Ascending aorta (tissue), 2 donors: ENCODE measurements at regions not wholly inside any gene's neighbourhood (a gene's known extent, or its start where the extent isn't known, plus 50 kb on each side); places are given as distances from the start of the nearest gene placed in this dataset.

ENCODE experiments used
- DNase-seq, 2 donors: peaks; one replicate each; pipeline ENCODE4 v3.0.0-alpha.2; 2019; ENCODE audit warnings: low spot score in 2 of 2
- H3K27ac ChIP-seq, 2 donors: fragments of 200-600 bp; sonication (generic); one replicate each; pipeline ENCODE4 v1.5.1; 2016 to 2017; ENCODE audit warnings: mild to moderate bottlenecking in 1 of 2
- H3K27me3 ChIP-seq: fragments of 200-600 bp; sonication (generic); one replicate; pipeline ENCODE4 v1.5.1; 2017
- H3K36me3 ChIP-seq, 2 donors: fragments of 200-600 bp; sonication (generic); one replicate each; pipeline ENCODE4 v1.5.1; 2016
- H3K4me1 ChIP-seq, 2 donors: fragments of 200-600 bp; sonication (generic); one replicate each; pipeline ENCODE4 v1.5.1; 2016 to 2017; ENCODE audit warnings: mild to moderate bottlenecking in 1 of 2
- H3K4me3 ChIP-seq, 2 donors: fragments of 200-600 bp; sonication (generic); one replicate each; pipeline ENCODE4 v1.5.1; 2016 to 2017; ENCODE audit warnings: mild to moderate bottlenecking in 1 of 2
- H3K9me3 ChIP-seq, 2 donors: fragments of 200-600 bp; sonication (generic); one replicate each; pipeline ENCODE4 v1.5.1; 2016
- intact Hi-C: fragments of 100-400 bp; cut with DNase I; formaldehyde crosslinking; loops from one replicate; pipeline ENCODE4 v1.15.1; 2023
- TF ChIP-seq, protein P1 (sequence below), 3 experiments: fragments of 200-600 bp in 2 of 3; fragments of 450-650 bp in 1 of 3; sonication (generic) in 2 of 3; IDR thresholded peaks; one replicate each; pipeline ENCODE4 v1.5.1; 2016 to 2019; ENCODE audit warnings: antibody characterized with exemption in 3 of 3, mild to moderate bottlenecking in 1 of 3, moderate library complexity in 1 of 3

DNA sequence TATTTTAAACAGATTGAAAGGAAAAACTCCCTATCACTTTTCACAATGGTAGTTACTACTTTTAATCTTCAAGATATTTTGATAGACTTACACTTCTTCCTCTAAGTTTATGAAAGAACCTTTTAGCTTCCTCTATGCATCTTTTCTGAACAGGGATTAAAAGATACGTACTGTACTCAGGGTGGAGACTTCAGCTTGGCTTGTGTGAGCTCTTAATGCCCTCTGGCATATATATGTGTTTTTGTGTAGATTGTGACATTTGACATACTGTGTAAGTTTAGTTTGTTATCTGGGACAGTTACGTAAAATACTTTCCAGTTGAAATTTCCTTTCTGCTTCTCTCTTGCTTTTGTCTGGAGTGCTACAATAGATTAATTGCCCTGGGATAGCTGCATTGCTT is 109.3 kb upstream of the NUDT6 start:
- Histone ChIP-seq H3K27me3 (no peaks in the 10 kb centered on the region), H3K9me3 (no peaks in the 10 kb centered on the region), H3K36me3 (no peaks in the 10 kb centered on the region), H3K4me3 (no peak overlapping the region), H3K27ac (no peak overlapping the region), H3K4me1 (no peaks in the 10 kb centered on the region)
- intact Hi-C loops, result no loop called here
- DNase-seq, result no peak
- TF ChIP-seq, protein P1, sequence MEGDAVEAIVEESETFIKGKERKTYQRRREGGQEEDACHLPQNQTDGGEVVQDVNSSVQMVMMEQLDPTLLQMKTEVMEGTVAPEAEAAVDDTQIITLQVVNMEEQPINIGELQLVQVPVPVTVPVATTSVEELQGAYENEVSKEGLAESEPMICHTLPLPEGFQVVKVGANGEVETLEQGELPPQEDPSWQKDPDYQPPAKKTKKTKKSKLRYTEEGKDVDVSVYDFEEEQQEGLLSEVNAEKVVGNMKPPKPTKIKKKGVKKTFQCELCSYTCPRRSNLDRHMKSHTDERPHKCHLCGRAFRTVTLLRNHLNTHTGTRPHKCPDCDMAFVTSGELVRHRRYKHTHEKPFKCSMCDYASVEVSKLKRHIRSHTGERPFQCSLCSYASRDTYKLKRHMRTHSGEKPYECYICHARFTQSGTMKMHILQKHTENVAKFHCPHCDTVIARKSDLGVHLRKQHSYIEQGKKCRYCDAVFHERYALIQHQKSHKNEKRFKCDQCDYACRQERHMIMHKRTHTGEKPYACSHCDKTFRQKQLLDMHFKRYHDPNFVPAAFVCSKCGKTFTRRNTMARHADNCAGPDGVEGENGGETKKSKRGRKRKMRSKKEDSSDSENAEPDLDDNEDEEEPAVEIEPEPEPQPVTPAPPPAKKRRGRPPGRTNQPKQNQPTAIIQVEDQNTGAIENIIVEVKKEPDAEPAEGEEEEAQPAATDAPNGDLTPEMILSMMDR (IDR thresholded peaks at IDR 0.05), result no peak

DNA sequence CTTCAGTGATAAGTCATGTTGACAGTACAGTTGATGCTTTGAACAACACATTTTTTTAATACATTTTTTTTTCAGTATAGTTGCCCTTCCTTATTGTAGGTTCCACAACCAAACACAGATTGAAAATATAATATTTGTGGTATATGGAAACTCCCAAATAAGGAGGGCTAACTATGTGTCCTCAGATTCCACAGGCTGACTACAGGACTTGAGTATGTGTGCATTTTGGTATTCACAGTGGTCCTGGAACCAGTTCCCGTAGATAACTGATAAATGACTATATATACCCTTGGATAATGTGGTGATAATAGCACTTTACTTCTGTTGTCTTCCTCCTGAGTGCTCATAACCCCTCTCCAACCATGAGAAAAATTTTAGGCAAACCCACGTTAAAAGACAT is 111.6 kb upstream of the NUDT6 start:
- TF ChIP-seq, protein P1 (IDR thresholded peaks at IDR 0.05), result no peak
- DNase-seq, result no peak

DNA sequence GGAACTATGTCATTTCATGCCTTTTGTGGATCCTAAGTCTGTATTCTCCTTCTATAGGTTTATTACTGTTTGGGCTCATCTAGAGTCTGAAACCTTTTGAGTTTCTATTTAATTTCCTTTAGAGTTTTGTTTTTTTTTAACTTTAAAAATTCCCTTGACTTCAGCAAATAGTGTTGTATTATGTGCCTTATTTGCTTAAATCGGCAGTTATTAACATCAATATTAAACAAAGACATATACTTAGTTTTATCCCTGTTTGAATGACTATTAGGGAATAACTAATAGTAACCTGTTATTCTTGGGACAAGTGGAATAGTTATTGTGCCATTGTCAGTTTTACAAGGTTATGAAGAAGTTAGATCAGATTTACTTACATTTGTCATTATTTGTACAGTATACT is 112.8 kb upstream of the NUDT6 start:
- Histone ChIP-seq H3K9me3 (no peaks in the 10 kb centered on the region), H3K27me3 (no peaks in the 10 kb centered on the region), H3K36me3 (no peaks in the 10 kb centered on the region), H3K4me3 (no peak overlapping the region), H3K27ac (no peak overlapping the region), H3K4me1 (no peaks in the 10 kb centered on the region)
- intact Hi-C loops, result no loop called here
- TF ChIP-seq, protein P1 (IDR thresholded peaks at IDR 0.05), result no peak
- no peak for DNase-seq

More for the DNA sequence above, 111.6 kb upstream of the NUDT6 start:
- H3K27me3 ChIP-seq, result no peaks in the 10 kb centered on the region
- H3K36me3 ChIP-seq, result no peaks in the 10 kb centered on the region
- intact Hi-C loops, result no loop called here
- no peak overlapping the region for H3K4me3 ChIP-seq
- H3K9me3 ChIP-seq, result no peaks in the 10 kb centered on the region
- no peaks in the 10 kb centered on the region for H3K4me1 ChIP-seq
- H3K27ac ChIP-seq, result no peak overlapping the region

DNA sequence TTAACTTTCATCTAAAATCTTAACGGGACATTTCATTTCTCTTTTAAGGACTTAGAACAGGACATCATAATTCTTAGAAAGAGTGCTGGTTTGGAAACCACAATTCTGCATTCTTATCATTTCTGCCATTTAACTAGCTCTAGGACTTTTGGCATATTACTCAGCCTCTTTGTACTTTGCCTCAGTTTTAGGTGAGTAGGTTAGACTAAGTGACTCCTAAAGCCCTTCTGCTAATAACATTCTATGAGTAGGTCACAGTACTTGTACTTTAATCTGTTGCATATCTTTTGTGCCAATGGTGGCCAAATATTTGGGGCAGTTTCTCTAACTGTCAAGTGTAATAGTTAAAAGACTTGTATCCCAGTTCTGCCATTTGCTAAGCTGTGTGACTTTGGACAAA is 115.4 kb upstream of the NUDT6 start:
- intact Hi-C loops, result no loop called here
- no peak for DNase-seq
- TF ChIP-seq, protein P1 (IDR thresholded peaks at IDR 0.05), result no peak
- Histone ChIP-seq H3K36me3 (no peaks in the 10 kb centered on the region), H3K4me1 (no peaks in the 10 kb centered on the region), H3K27ac (no peak overlapping the region), H3K9me3 (peaks cover 0 to 9% of the 10 kb centered on the region in 2 donors), H3K27me3 (no peaks in the 10 kb centered on the region), H3K4me3 (no peak overlapping the region)

DNA sequence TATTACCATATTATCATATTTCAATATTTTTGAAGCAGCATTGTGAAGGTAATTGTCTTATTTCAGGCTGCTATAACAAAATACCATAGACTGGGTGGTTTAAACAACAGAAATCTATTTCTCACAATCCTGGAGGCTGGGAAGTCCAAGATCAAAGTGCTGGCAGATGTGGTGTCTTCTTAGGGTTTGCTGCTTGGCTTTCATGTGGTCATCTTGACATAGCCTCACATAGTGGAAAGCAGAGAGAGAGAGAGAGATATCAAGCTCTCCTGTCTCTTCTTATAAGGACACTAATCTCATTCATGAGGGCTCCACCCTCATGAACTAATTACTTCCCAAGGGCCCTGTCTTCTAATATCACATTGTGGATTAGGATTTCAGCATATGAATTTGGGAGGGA is 119.7 kb upstream of the NUDT6 start:
- DNase-seq, result no peak
- Histone ChIP-seq H3K4me3 (no peak overlapping the region), H3K27ac (no peak overlapping the region), H3K27me3 (no peaks in the 10 kb centered on the region), H3K9me3 (peaks cover 0 to 24% of the 10 kb centered on the region in 2 donors), H3K36me3 (no peaks in the 10 kb centered on the region), H3K4me1 (no peaks in the 10 kb centered on the region)
- TF ChIP-seq, protein P1 (IDR thresholded peaks at IDR 0.05), result no peak
- intact Hi-C loops, result no loop called here

DNA sequence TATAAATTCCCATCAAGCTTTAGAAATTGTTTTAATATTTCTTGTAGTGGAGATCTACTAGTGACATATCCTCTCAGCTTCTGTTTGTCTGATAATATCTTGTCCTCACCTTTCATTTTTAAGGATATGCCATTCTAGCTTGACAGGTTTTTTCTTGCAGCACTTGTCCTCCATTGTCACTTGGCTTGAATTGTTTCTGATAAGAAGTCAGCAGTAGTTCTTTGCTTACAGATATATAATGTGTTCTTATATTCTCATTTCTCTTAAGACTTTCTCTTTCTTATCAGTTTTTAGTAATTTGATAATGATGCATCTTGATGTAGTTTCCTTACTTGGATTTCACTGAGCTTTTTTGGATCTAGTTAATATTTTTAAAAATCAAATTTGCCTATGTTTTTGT is 120.6 kb upstream of the NUDT6 start:
- H3K9me3 ChIP-seq, result peaks cover 0 to 33% of the 10 kb centered on the region in 2 donors
- H3K4me1 ChIP-seq, result no peaks in the 10 kb centered on the region
- no peak for DNase-seq
- no peaks in the 10 kb centered on the region for H3K27me3 ChIP-seq
- no peak overlapping the region for H3K27ac ChIP-seq
- TF ChIP-seq, protein P1 (IDR thresholded peaks at IDR 0.05), result no peak
- no peaks in the 10 kb centered on the region for H3K36me3 ChIP-seq
- intact Hi-C loops, result no loop called here
- H3K4me3 ChIP-seq, result no peak overlapping the region
